H9 (cell line): ENCODE measurements at regions not wholly inside any gene's neighbourhood (a gene's known extent, or its start where the extent isn't known, plus 50 kb on each side); places are given as distances from the start of the nearest gene placed in this dataset.

ENCODE experiments used
- DNase-seq: peaks from one replicate; pipeline ENCODE4 v3.0.0-alpha.2; 2017
- H2AFZ ChIP-seq: one replicate; pipeline ENCODE4 v1.6.1; 2013; ENCODE audit warnings: mild to moderate bottlenecking, low read length, control low read depth, moderate library complexity
- H2AK5ac ChIP-seq: 2 replicates; pipeline ENCODE4 v1.6.1; 2013; ENCODE audit warnings: low read length, control low read depth, mixed read lengths; ENCODE audit not compliant: insufficient read length
- H2BK120ac ChIP-seq: one replicate; pipeline ENCODE4 v1.6.1; 2013; ENCODE audit warnings: low read depth, mild to moderate bottlenecking, low read length, control low read depth, inconsistent platforms; ENCODE audit not compliant: poor library complexity, severe bottlenecking
- H2BK12ac ChIP-seq: 2 replicates; pipeline ENCODE4 v1.6.1; 2013; ENCODE audit warnings: low read length, control low read depth, mixed read lengths, low read depth; ENCODE audit not compliant: insufficient read length
- H2BK15ac ChIP-seq: 2 replicates; pipeline ENCODE4 v1.6.1; 2013; ENCODE audit warnings: low read depth, low read length, control low read depth
- H2BK20ac ChIP-seq: one replicate; pipeline ENCODE4 v1.6.1; 2013; ENCODE audit warnings: low read depth, mild to moderate bottlenecking, low read length, control low read depth, inconsistent platforms; ENCODE audit not compliant: poor library complexity, severe bottlenecking
- H2BK5ac ChIP-seq: 2 replicates; pipeline ENCODE4 v1.6.1; 2013; ENCODE audit warnings: low read length, control low read depth, mixed read lengths; ENCODE audit not compliant: insufficient read length
- H3K14ac ChIP-seq: 2 replicates; pipeline ENCODE4 v1.6.1; 2013; ENCODE audit warnings: low read length, control low read depth; ENCODE audit not compliant: insufficient read depth
- H3K18ac ChIP-seq: 2 replicates; pipeline ENCODE4 v1.6.1; 2013; ENCODE audit warnings: low read depth, mild to moderate bottlenecking, mixed read lengths, low read length, control low read depth; ENCODE audit not compliant: insufficient read length
- H3K23ac ChIP-seq: 2 replicates; pipeline ENCODE4 v1.6.1; 2013; ENCODE audit warnings: low read length, control low read depth, mixed read lengths, low read depth; ENCODE audit not compliant: insufficient read length
- H3K23me2 ChIP-seq: 2 replicates; pipeline ENCODE4 v1.6.1; 2013; ENCODE audit warnings: low read depth, mild to moderate bottlenecking, mixed read lengths, low read length, control low read depth; ENCODE audit not compliant: insufficient read length, poor library complexity, severe bottlenecking
- H3K27ac ChIP-seq: 2 replicates; pipeline ENCODE4 v1.5.1; 2013; ENCODE audit warnings: low read length, control low read depth, mixed read lengths, low read depth; ENCODE audit not compliant: insufficient read length
- H3K27me3 ChIP-seq: 2 replicates; pipeline ENCODE4 v1.6.1; 2013; ENCODE audit warnings: low read length, control low read depth, inconsistent platforms; ENCODE audit not compliant: insufficient read depth
- H3K4ac ChIP-seq: 2 replicates; pipeline ENCODE4 v1.6.1; 2013; ENCODE audit warnings: low read depth, mild to moderate bottlenecking, control low read depth, inconsistent platforms, low read length, moderate library complexity
- H3K4me1 ChIP-seq: 2 replicates; pipeline ENCODE4 v1.6.1; 2013; ENCODE audit warnings: low read length, control low read depth, inconsistent platforms; ENCODE audit not compliant: insufficient read depth
- H3K4me2 ChIP-seq: 2 replicates; pipeline ENCODE4 v1.6.1; 2013; ENCODE audit warnings: low read length, control low read depth, mixed read lengths; ENCODE audit not compliant: insufficient read length, insufficient read depth
- H3K56ac ChIP-seq: 2 replicates; pipeline ENCODE4 v1.6.1; 2013; ENCODE audit warnings: low read depth, mild to moderate bottlenecking, mixed read lengths, low read length, control low read depth; ENCODE audit not compliant: insufficient read length
- H3K79me1 ChIP-seq: 2 replicates; pipeline ENCODE4 v1.6.1; 2013; ENCODE audit warnings: low read depth, mild to moderate bottlenecking, moderate library complexity, low read length, control low read depth, inconsistent platforms; ENCODE audit not compliant: insufficient read depth, poor library complexity, severe bottlenecking
- H3K79me2 ChIP-seq: 2 replicates; pipeline ENCODE4 v1.6.1; 2013; ENCODE audit warnings: low read length, control low read depth, inconsistent platforms; ENCODE audit not compliant: insufficient read depth
- H3K9ac ChIP-seq: 2 replicates; pipeline ENCODE4 v1.6.1; 2013; ENCODE audit warnings: low read length, control low read depth, mixed read lengths; ENCODE audit not compliant: insufficient read length; ENCODE audit errors: extremely low read depth
- H3K9me3 ChIP-seq: one replicate; pipeline ENCODE4 v1.6.1; 2013; ENCODE audit warnings: low read depth, low read length, inconsistent platforms; ENCODE audit not compliant: control insufficient read depth
- H3T11ph ChIP-seq: one replicate; pipeline ENCODE4 v1.6.1; 2013; ENCODE audit warnings: mild to moderate bottlenecking, low read length, control low read depth, inconsistent platforms
- H4K20me1 ChIP-seq: one replicate; pipeline ENCODE4 v1.6.1; 2013; ENCODE audit not compliant: control insufficient read depth, insufficient read length, insufficient read depth
- H4K5ac ChIP-seq: 2 replicates; pipeline ENCODE4 v1.6.1; 2013; ENCODE audit warnings: low read depth, mild to moderate bottlenecking, mixed read lengths, low read length, control low read depth; ENCODE audit not compliant: insufficient read length
- H4K8ac ChIP-seq: replicated peaks from 2 replicates; pipeline ENCODE4 v1.6.1; 2013; ENCODE audit warnings: low read length, control low read depth, mixed read lengths, low read depth; ENCODE audit not compliant: insufficient read length
- H4K91ac ChIP-seq: 2 replicates; pipeline ENCODE4 v1.6.1; 2013; ENCODE audit warnings: low read depth, mild to moderate bottlenecking, moderate library complexity, mixed read lengths, low read length, control low read depth; ENCODE audit not compliant: insufficient read length
- H3K27ac Mint-ChIP-seq, 3 experiments: 2 replicates in 2 of 3; 3 replicates in 1 of 3; pipeline ENCODE4 v1.8.0; 2020 to 2021; ENCODE audit warnings: mixed read lengths in 3 of 3, mild to moderate bottlenecking in 1 of 3, moderate library complexity in 1 of 3
- H3K27me3 Mint-ChIP-seq: 2 replicates; pipeline ENCODE4 v1.8.0; 2021; ENCODE audit warnings: low read depth, mild to moderate bottlenecking, moderate library complexity, mixed read lengths
- H3K36me3 Mint-ChIP-seq, 3 experiments: 2 replicates in 2 of 3; 3 replicates in 1 of 3; pipeline ENCODE4 v1.8.0; 2020 to 2021; ENCODE audit warnings: low read depth in 3 of 3, mixed read lengths in 3 of 3; ENCODE audit not compliant: insufficient read depth in 1 of 3
- H3K4me1 Mint-ChIP-seq, 2 experiments: 2 replicates each; pipeline ENCODE4 v1.8.0; 2020; ENCODE audit warnings: mixed read lengths in 2 of 2
- H3K4me3 Mint-ChIP-seq, 2 experiments: 2 replicates in 1 of 2; 3 replicates in 1 of 2; pipeline ENCODE4 v1.8.0; 2020 to 2021; ENCODE audit warnings: mild to moderate bottlenecking in 2 of 2, mixed read lengths in 2 of 2, moderate library complexity in 1 of 2
- H3K9me3 Mint-ChIP-seq, 2 experiments: 2 replicates in 1 of 2; 3 replicates in 1 of 2; pipeline ENCODE4 v1.8.0; 2020; ENCODE audit warnings: mild to moderate bottlenecking in 2 of 2, mixed read lengths in 2 of 2, moderate library complexity in 1 of 2
- CTCF ChIP-seq: fragments of 200-600 bp; sonication (generic); conservative IDR thresholded peaks from 3 replicates; pipeline ENCODE4 v1.8.0; 2021; ENCODE audit warnings: antibody characterized with exemption, mild to moderate bottlenecking

- no peak for DNase-seq
- H3K4me1 ChIP-seq, result no peaks in the 10 kb centered on the region
- no peak overlapping the region for H3K4me2 ChIP-seq
- H4K5ac ChIP-seq, result no peak overlapping the region
- peaks cover 6% of the 10 kb centered on the region; the same call in 1 of the 2 replicates for H3K27me3 Mint-ChIP-seq
- H3K4me3 Mint-ChIP-seq, result no peak overlapping the region
- H3T11ph ChIP-seq, result no peak overlapping the region
- H2BK15ac ChIP-seq, result no peak overlapping the region
- H2BK120ac ChIP-seq, result no peak overlapping the region
- H2AFZ ChIP-seq, result no peak overlapping the region
- H3K9ac ChIP-seq, result no peak overlapping the region
- H3K4ac ChIP-seq, result no peak overlapping the region
- no peak overlapping the region for H4K91ac ChIP-seq
- no peaks in the 10 kb centered on the region for H3K79me1 ChIP-seq
- H3K36me3 Mint-ChIP-seq, result peaks cover 0 to 10% (median 3%) of the 10 kb centered on the region in 3 experiments; a peak in 4 of 7 replicates
- H3K27me3 ChIP-seq, result no peaks in the 10 kb centered on the region
- no peak overlapping the region for H2BK5ac ChIP-seq
- no peak overlapping the region for H3K23ac ChIP-seq
- no peaks in the 10 kb centered on the region for H3K9me3 ChIP-seq
- H2BK20ac ChIP-seq, result no peak overlapping the region
- no peak overlapping the region for H3K56ac ChIP-seq
- H3K14ac ChIP-seq, result no peak overlapping the region
- no peak for TF ChIP-seq CTCF
- H3K18ac ChIP-seq, result no peak overlapping the region
- H3K79me2 ChIP-seq, result no peaks in the 10 kb centered on the region
- no peak overlapping the region for H3K27ac Mint-ChIP-seq
- no peaks in the 10 kb centered on the region for H3K4me1 Mint-ChIP-seq
- no peaks in the 10 kb centered on the region for H4K20me1 ChIP-seq
- H3K27ac ChIP-seq, result no peak overlapping the region
- no peak overlapping the region for H2AK5ac ChIP-seq
- H3K9me3 Mint-ChIP-seq, result peaks cover 13 to 21% of the 10 kb centered on the region in 2 experiments
- no peaks in the 10 kb centered on the region for H3K23me2 ChIP-seq
- no peak overlapping the region for H4K8ac ChIP-seq
- H2BK12ac ChIP-seq, result no peak overlapping the region
Measured at GRCh38 chr2:118726821-118727220, 120.6 kb downstream of the EN1 start.
